H9 (cell line): ENCODE measurements at regions not wholly inside any gene's neighbourhood (a gene's known extent, or its start where the extent isn't known, plus 50 kb on each side); places are given as distances from the start of the nearest gene placed in this dataset.

ENCODE experiments used
- DNase-seq: peaks from one replicate; pipeline ENCODE4 v3.0.0-alpha.2; 2017
- H2AFZ ChIP-seq: one replicate; pipeline ENCODE4 v1.6.1; 2013; ENCODE audit warnings: mild to moderate bottlenecking, low read length, control low read depth, moderate library complexity
- H2AK5ac ChIP-seq: 2 replicates; pipeline ENCODE4 v1.6.1; 2013; ENCODE audit warnings: low read length, control low read depth, mixed read lengths; ENCODE audit not compliant: insufficient read length
- H2BK120ac ChIP-seq: one replicate; pipeline ENCODE4 v1.6.1; 2013; ENCODE audit warnings: low read depth, mild to moderate bottlenecking, low read length, control low read depth, inconsistent platforms; ENCODE audit not compliant: poor library complexity, severe bottlenecking
- H2BK12ac ChIP-seq: 2 replicates; pipeline ENCODE4 v1.6.1; 2013; ENCODE audit warnings: low read length, control low read depth, mixed read lengths, low read depth; ENCODE audit not compliant: insufficient read length
- H2BK15ac ChIP-seq: 2 replicates; pipeline ENCODE4 v1.6.1; 2013; ENCODE audit warnings: low read depth, low read length, control low read depth
- H2BK20ac ChIP-seq: one replicate; pipeline ENCODE4 v1.6.1; 2013; ENCODE audit warnings: low read depth, mild to moderate bottlenecking, low read length, control low read depth, inconsistent platforms; ENCODE audit not compliant: poor library complexity, severe bottlenecking
- H2BK5ac ChIP-seq: 2 replicates; pipeline ENCODE4 v1.6.1; 2013; ENCODE audit warnings: low read length, control low read depth, mixed read lengths; ENCODE audit not compliant: insufficient read length
- H3K14ac ChIP-seq: 2 replicates; pipeline ENCODE4 v1.6.1; 2013; ENCODE audit warnings: low read length, control low read depth; ENCODE audit not compliant: insufficient read depth
- H3K18ac ChIP-seq: 2 replicates; pipeline ENCODE4 v1.6.1; 2013; ENCODE audit warnings: low read depth, mild to moderate bottlenecking, mixed read lengths, low read length, control low read depth; ENCODE audit not compliant: insufficient read length
- H3K23ac ChIP-seq: 2 replicates; pipeline ENCODE4 v1.6.1; 2013; ENCODE audit warnings: low read length, control low read depth, mixed read lengths, low read depth; ENCODE audit not compliant: insufficient read length
- H3K23me2 ChIP-seq: 2 replicates; pipeline ENCODE4 v1.6.1; 2013; ENCODE audit warnings: low read depth, mild to moderate bottlenecking, mixed read lengths, low read length, control low read depth; ENCODE audit not compliant: insufficient read length, poor library complexity, severe bottlenecking
- H3K27ac ChIP-seq: 2 replicates; pipeline ENCODE4 v1.5.1; 2013; ENCODE audit warnings: low read length, control low read depth, mixed read lengths, low read depth; ENCODE audit not compliant: insufficient read length
- H3K27me3 ChIP-seq: 2 replicates; pipeline ENCODE4 v1.6.1; 2013; ENCODE audit warnings: low read length, control low read depth, inconsistent platforms; ENCODE audit not compliant: insufficient read depth
- H3K4ac ChIP-seq: 2 replicates; pipeline ENCODE4 v1.6.1; 2013; ENCODE audit warnings: low read depth, mild to moderate bottlenecking, control low read depth, inconsistent platforms, low read length, moderate library complexity
- H3K4me1 ChIP-seq: 2 replicates; pipeline ENCODE4 v1.6.1; 2013; ENCODE audit warnings: low read length, control low read depth, inconsistent platforms; ENCODE audit not compliant: insufficient read depth
- H3K4me2 ChIP-seq: 2 replicates; pipeline ENCODE4 v1.6.1; 2013; ENCODE audit warnings: low read length, control low read depth, mixed read lengths; ENCODE audit not compliant: insufficient read length, insufficient read depth
- H3K56ac ChIP-seq: 2 replicates; pipeline ENCODE4 v1.6.1; 2013; ENCODE audit warnings: low read depth, mild to moderate bottlenecking, mixed read lengths, low read length, control low read depth; ENCODE audit not compliant: insufficient read length
- H3K79me1 ChIP-seq: 2 replicates; pipeline ENCODE4 v1.6.1; 2013; ENCODE audit warnings: low read depth, mild to moderate bottlenecking, moderate library complexity, low read length, control low read depth, inconsistent platforms; ENCODE audit not compliant: insufficient read depth, poor library complexity, severe bottlenecking
- H3K79me2 ChIP-seq: 2 replicates; pipeline ENCODE4 v1.6.1; 2013; ENCODE audit warnings: low read length, control low read depth, inconsistent platforms; ENCODE audit not compliant: insufficient read depth
- H3K9ac ChIP-seq: 2 replicates; pipeline ENCODE4 v1.6.1; 2013; ENCODE audit warnings: low read length, control low read depth, mixed read lengths; ENCODE audit not compliant: insufficient read length; ENCODE audit errors: extremely low read depth
- H3K9me3 ChIP-seq: one replicate; pipeline ENCODE4 v1.6.1; 2013; ENCODE audit warnings: low read depth, low read length, inconsistent platforms; ENCODE audit not compliant: control insufficient read depth
- H3T11ph ChIP-seq: one replicate; pipeline ENCODE4 v1.6.1; 2013; ENCODE audit warnings: mild to moderate bottlenecking, low read length, control low read depth, inconsistent platforms
- H4K20me1 ChIP-seq: one replicate; pipeline ENCODE4 v1.6.1; 2013; ENCODE audit not compliant: control insufficient read depth, insufficient read length, insufficient read depth
- H4K5ac ChIP-seq: 2 replicates; pipeline ENCODE4 v1.6.1; 2013; ENCODE audit warnings: low read depth, mild to moderate bottlenecking, mixed read lengths, low read length, control low read depth; ENCODE audit not compliant: insufficient read length
- H4K8ac ChIP-seq: replicated peaks from 2 replicates; pipeline ENCODE4 v1.6.1; 2013; ENCODE audit warnings: low read length, control low read depth, mixed read lengths, low read depth; ENCODE audit not compliant: insufficient read length
- H4K91ac ChIP-seq: 2 replicates; pipeline ENCODE4 v1.6.1; 2013; ENCODE audit warnings: low read depth, mild to moderate bottlenecking, moderate library complexity, mixed read lengths, low read length, control low read depth; ENCODE audit not compliant: insufficient read length
- H3K27ac Mint-ChIP-seq, 3 experiments: 2 replicates in 2 of 3; 3 replicates in 1 of 3; pipeline ENCODE4 v1.8.0; 2020 to 2021; ENCODE audit warnings: mixed read lengths in 3 of 3, mild to moderate bottlenecking in 1 of 3, moderate library complexity in 1 of 3
- H3K27me3 Mint-ChIP-seq: 2 replicates; pipeline ENCODE4 v1.8.0; 2021; ENCODE audit warnings: low read depth, mild to moderate bottlenecking, moderate library complexity, mixed read lengths
- H3K36me3 Mint-ChIP-seq, 3 experiments: 2 replicates in 2 of 3; 3 replicates in 1 of 3; pipeline ENCODE4 v1.8.0; 2020 to 2021; ENCODE audit warnings: low read depth in 3 of 3, mixed read lengths in 3 of 3; ENCODE audit not compliant: insufficient read depth in 1 of 3
- H3K4me1 Mint-ChIP-seq, 2 experiments: 2 replicates each; pipeline ENCODE4 v1.8.0; 2020; ENCODE audit warnings: mixed read lengths in 2 of 2
- H3K4me3 Mint-ChIP-seq, 2 experiments: 2 replicates in 1 of 2; 3 replicates in 1 of 2; pipeline ENCODE4 v1.8.0; 2020 to 2021; ENCODE audit warnings: mild to moderate bottlenecking in 2 of 2, mixed read lengths in 2 of 2, moderate library complexity in 1 of 2
- H3K9me3 Mint-ChIP-seq, 2 experiments: 2 replicates in 1 of 2; 3 replicates in 1 of 2; pipeline ENCODE4 v1.8.0; 2020; ENCODE audit warnings: mild to moderate bottlenecking in 2 of 2, mixed read lengths in 2 of 2, moderate library complexity in 1 of 2
- WGBS: extraction: QIAGEN DNeasy Blood & Tissue Kit; methylation state at CpG from one replicate; pipeline ENCODE4 v1.1.7; 2013; ENCODE audit warnings: missing lambda C conversion rate, low lambda C conversion rate, mixed read lengths; ENCODE audit not compliant: insufficient read length; ENCODE audit errors: extremely low coverage; 5-methylcytosine and 5-hydroxymethylcytosine counted together
- TF ChIP-seq, protein P1 (sequence below): fragments of 200-600 bp; sonication (generic); conservative IDR thresholded peaks from 3 replicates; pipeline ENCODE4 v1.8.0; 2021; ENCODE audit warnings: antibody characterized with exemption, mild to moderate bottlenecking

DNA sequence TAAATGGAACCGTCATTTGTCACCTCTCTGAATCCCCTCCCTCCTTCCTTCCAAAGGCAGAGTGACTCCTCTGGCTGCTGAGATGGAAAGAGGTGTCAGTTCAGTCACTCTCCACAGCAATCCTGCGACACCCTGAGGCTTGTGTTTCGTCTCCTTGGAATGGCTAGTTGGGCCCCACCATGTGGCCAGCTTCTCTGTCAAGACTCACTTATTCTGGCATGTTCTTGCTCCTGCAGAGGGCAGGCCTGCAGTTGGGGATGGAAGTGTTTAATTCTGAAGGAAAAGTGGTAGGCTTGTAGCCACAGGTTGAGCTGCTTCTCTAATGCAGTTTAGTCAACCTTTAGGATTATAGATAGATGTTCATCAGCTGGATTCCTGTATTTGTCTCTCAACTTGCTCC lies 149.6 kb downstream of the LMO4 start:
- no peaks in the 10 kb centered on the region; a peak in 1 of 7 replicates for H3K36me3 Mint-ChIP-seq
- Histone ChIP-seq H4K20me1 (no peaks in the 10 kb centered on the region), H3K79me1 (no peaks in the 10 kb centered on the region), H3K9ac (no peak overlapping the region), H2BK15ac (no peak overlapping the region), H4K5ac (no peak overlapping the region), H3K9me3 (no peaks in the 10 kb centered on the region), H2BK12ac (no peak overlapping the region), H3K4me2 (no peak overlapping the region), H2BK5ac (no peak overlapping the region), H3K79me2 (no peaks in the 10 kb centered on the region), H4K91ac (no peak overlapping the region), H3K18ac (no peak overlapping the region), H3K23me2 (no peaks in the 10 kb centered on the region), H3T11ph (no peak overlapping the region), H3K27ac (no peak overlapping the region), H3K56ac (no peak overlapping the region), H2AK5ac (no peak overlapping the region), H3K4me1 (no peaks in the 10 kb centered on the region; the same call in 1 of the 2 replicates), H3K14ac (no peak overlapping the region), H3K4ac (no peak overlapping the region), H3K23ac (no peak overlapping the region), H2BK20ac (no peak overlapping the region), H2AFZ (no peak overlapping the region), H4K8ac (no peak overlapping the region), H3K27me3 (no peaks in the 10 kb centered on the region), H2BK120ac (no peak overlapping the region)
- no CpG with 5 or more reads among the region's 3 CpGs for WGBS
- H3K9me3 Mint-ChIP-seq: no peaks in the 10 kb centered on the region
- peak; percentile 75 for DNase-seq
- H3K4me3 Mint-ChIP-seq: no peak overlapping the region
- H3K27me3 Mint-ChIP-seq: no peaks in the 10 kb centered on the region
- H3K27ac Mint-ChIP-seq: no peak overlapping the region; a peak in 1 of 7 replicates
- TF ChIP-seq, protein P1, sequence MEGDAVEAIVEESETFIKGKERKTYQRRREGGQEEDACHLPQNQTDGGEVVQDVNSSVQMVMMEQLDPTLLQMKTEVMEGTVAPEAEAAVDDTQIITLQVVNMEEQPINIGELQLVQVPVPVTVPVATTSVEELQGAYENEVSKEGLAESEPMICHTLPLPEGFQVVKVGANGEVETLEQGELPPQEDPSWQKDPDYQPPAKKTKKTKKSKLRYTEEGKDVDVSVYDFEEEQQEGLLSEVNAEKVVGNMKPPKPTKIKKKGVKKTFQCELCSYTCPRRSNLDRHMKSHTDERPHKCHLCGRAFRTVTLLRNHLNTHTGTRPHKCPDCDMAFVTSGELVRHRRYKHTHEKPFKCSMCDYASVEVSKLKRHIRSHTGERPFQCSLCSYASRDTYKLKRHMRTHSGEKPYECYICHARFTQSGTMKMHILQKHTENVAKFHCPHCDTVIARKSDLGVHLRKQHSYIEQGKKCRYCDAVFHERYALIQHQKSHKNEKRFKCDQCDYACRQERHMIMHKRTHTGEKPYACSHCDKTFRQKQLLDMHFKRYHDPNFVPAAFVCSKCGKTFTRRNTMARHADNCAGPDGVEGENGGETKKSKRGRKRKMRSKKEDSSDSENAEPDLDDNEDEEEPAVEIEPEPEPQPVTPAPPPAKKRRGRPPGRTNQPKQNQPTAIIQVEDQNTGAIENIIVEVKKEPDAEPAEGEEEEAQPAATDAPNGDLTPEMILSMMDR: peak; percentile 46; the same call in 2 of the 3 replicates
- peaks cover 5 to 10% of the 10 kb centered on the region in 2 experiments for H3K4me1 Mint-ChIP-seq
